SJSA1 (cell line): ENCODE measurements at regions not wholly inside any gene's neighbourhood (a gene's known extent, or its start where the extent isn't known, plus 50 kb on each side); places are given as distances from the start of the nearest gene placed in this dataset.

ENCODE experiments used
- DNase-seq, 2 experiments: peaks; one replicate each; pipeline ENCODE4 v3.0.0-alpha.2; 2015 to 2020; ENCODE audit warnings: low spot score in 2 of 2, low read depth in 1 of 2
- H3K27ac ChIP-seq: fragments of 250-450 bp; sonication (Bioruptor Pico); 2 replicates; pipeline ENCODE4 v1.5.1; 2020; ENCODE audit warnings: mild to moderate bottlenecking, moderate library complexity
- H3K27me3 ChIP-seq: fragments of 250-450 bp; sonication (Bioruptor Pico); replicated peaks from 2 replicates; pipeline ENCODE4 v1.5.1; 2020; ENCODE audit warnings: mild to moderate bottlenecking, moderate library complexity
- H3K36me3 ChIP-seq: fragments of 250-450 bp; sonication (Bioruptor Pico); 2 replicates; pipeline ENCODE4 v1.5.1; 2020; ENCODE audit warnings: mild to moderate bottlenecking
- H3K4me1 ChIP-seq: fragments of 250-450 bp; sonication (Bioruptor Pico); replicated peaks from 2 replicates; pipeline ENCODE4 v1.6.1; 2021; ENCODE audit warnings: mild to moderate bottlenecking
- H3K4me3 ChIP-seq: fragments of 250-450 bp; sonication (Bioruptor Pico); 2 replicates; pipeline ENCODE4 v1.5.1; 2020; ENCODE audit warnings: mild to moderate bottlenecking
- H3K9me3 ChIP-seq: fragments of 250-450 bp; sonication (Bioruptor Pico); replicated peaks from 2 replicates; pipeline ENCODE4 v1.5.1; 2020; ENCODE audit warnings: mild to moderate bottlenecking

DNA sequence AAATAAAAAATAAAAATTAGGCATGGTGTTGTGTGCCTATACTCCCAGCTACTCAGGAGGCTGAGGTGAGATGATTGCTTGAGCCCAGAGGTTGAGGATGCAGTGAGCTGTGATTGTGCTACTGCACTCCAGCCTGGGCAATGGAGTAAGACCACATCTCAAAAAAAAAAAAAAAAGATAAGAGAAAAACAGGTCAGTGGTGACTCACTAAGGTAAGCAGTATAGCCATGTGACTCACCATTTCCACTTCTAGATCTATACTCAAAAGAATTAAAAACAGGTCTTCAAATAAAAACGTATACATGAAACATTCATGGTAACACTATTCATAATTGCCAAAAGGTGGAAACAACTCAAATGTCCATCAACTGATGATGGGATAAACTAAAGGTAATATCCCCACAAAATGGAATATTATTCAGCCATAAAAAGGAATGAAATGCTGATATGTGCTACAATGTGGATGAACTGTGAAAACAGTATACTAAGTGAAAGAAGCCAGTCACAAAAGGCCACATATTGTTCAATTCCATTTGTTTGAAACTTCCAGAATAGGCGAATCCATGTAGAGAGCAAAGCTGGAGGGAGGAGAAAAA, 75.1 kb downstream of the ZNF281 start:
- Histone ChIP-seq H3K27me3 (no peaks in the 10 kb centered on the region), H3K9me3 (no peaks in the 10 kb centered on the region), H3K4me3 (no peak overlapping the region), H3K4me1 (peaks cover 35% of the 10 kb centered on the region), H3K27ac (no peak overlapping the region), H3K36me3 (no peaks in the 10 kb centered on the region)
- DNase-seq = no peak

GRCh38 chr1:200333329-200333728, 76.5 kb downstream of the ZNF281 start:
- H3K4me3 ChIP-seq = no peak overlapping the region
- H3K9me3 ChIP-seq = no peaks in the 10 kb centered on the region
- no peaks in the 10 kb centered on the region for H3K27me3 ChIP-seq
- H3K27ac ChIP-seq = no peak overlapping the region
- no peak for DNase-seq
- peaks cover 41% of the 10 kb centered on the region for H3K4me1 ChIP-seq
- no peaks in the 10 kb centered on the region for H3K36me3 ChIP-seq

DNA sequence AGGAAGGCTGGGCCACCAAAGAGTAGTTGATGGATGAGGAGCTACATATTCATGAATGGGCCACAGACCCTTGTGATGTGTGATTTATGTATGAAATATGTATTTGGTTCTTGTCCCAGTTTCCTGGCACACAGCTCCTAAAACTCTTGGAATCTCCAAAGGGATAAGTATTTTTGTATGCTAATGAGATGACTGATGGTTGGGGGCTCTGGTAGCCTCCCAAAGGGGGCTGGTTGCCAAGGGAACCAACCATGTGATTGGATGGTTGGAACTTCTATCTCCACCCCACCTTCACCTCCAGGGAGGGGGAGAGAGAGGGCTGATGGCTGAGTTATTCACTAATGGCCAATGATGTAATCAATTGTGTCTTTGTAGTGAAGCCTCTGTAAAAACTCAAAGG, 77.1 kb downstream of the ZNF281 start:
- Histone ChIP-seq H3K9me3 (no peaks in the 10 kb centered on the region), H3K4me1 (peaks cover 42% of the 10 kb centered on the region), H3K36me3 (no peaks in the 10 kb centered on the region), H3K27me3 (no peaks in the 10 kb centered on the region), H3K4me3 (no peak overlapping the region), H3K27ac (no peak overlapping the region)
- DNase-seq = no peak

DNA sequence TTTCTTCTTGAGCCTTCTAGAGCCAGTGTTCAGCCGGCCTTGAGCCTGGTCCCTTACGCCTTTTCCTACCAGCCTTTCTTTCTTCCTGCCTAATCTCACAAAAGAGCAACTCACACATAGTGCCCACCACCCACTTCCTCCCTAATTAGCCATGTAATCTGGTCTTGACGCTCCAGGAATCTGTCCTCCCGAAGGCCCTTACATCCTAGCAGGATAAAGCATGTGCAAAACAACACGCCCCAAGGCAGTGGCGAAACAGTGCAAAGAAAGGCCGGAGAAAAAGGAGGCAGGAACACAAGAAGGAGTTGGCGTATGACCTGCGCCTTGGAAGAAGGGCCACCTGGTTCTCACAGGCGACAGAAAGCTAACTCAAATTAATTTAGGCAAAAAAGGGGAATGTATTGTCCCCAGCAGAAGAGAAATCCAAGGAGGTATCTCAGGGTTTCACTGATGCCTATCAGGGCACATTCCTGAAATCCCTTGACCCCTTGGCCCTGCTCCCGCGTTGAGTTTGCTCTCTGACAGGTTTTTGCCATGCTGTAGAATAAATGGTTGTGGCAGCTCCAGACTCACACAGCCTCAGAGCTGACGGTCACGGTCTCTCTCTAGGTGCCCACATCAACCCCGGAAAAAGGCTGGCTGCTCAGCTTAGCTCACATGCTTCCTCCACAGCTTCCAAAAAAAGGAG, 79.0 kb downstream of the ZNF281 start:
- H3K36me3 ChIP-seq = no peaks in the 10 kb centered on the region
- no peak for DNase-seq
- H3K27ac ChIP-seq = no peak overlapping the region
- H3K4me1 ChIP-seq = peaks cover 27% of the 10 kb centered on the region
- H3K9me3 ChIP-seq = no peaks in the 10 kb centered on the region
- no peak overlapping the region for H3K4me3 ChIP-seq
- no peaks in the 10 kb centered on the region for H3K27me3 ChIP-seq

- no peak for DNase-seq
- Histone ChIP-seq H3K27ac (no peak overlapping the region), H3K4me1 (peaks cover 25% of the 10 kb centered on the region), H3K9me3 (no peaks in the 10 kb centered on the region), H3K36me3 (no peaks in the 10 kb centered on the region), H3K27me3 (no peaks in the 10 kb centered on the region), H3K4me3 (no peak overlapping the region)
Measured at GRCh38 chr1:200329208-200329882, 80.5 kb downstream of the ZNF281 start.

GRCh38 chr1:200328379-200328778, 81.5 kb downstream of the ZNF281 start:
- no peak overlapping the region for H3K27ac ChIP-seq
- H3K9me3 ChIP-seq = no peaks in the 10 kb centered on the region
- H3K4me3 ChIP-seq = no peak overlapping the region
- no peaks in the 10 kb centered on the region for H3K27me3 ChIP-seq
- peaks cover 25% of the 10 kb centered on the region for H3K4me1 ChIP-seq
- DNase-seq = peak in 1 of 2 experiments; percentile 43
- no peaks in the 10 kb centered on the region for H3K36me3 ChIP-seq

DNA sequence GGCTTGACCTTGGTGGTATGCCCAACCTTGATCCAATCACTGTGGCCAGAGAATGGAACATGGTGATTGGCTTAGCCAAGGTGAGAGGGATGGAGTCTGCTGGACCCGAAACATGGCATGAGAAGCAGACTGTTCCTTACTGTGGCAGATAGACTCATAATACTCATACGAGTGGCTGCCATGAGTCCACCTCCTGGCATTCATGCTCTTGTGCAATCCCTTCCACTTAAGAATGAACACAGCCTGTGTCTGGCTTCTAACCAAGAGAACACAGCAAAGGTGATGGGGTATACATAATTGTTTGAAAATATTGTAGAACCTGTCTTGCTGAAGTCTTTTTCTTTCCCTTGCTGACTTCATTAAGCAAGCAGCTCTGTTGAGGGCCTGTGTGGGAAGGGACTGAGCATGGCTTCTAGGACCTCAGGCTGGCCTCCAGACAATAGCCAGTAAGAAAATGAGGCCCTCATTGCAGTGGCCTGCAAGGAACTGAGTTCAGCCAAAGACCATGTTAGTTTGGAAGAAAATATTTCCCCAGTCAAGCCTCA, 85.9 kb downstream of the ZNF281 start:
- Histone ChIP-seq H3K27me3 (no peaks in the 10 kb centered on the region), H3K4me3 (no peak overlapping the region), H3K27ac (no peak overlapping the region), H3K9me3 (no peaks in the 10 kb centered on the region), H3K36me3 (no peaks in the 10 kb centered on the region), H3K4me1 (peaks cover 12% of the 10 kb centered on the region)
- DNase-seq = no peak

GRCh38 chr1:200319148-200319547, 90.7 kb downstream of the ZNF281 start:
- H3K36me3 ChIP-seq = no peaks in the 10 kb centered on the region
- H3K27ac ChIP-seq = no peak overlapping the region
- no peaks in the 10 kb centered on the region; the same call in 1 of the 2 replicates for H3K4me1 ChIP-seq
- H3K9me3 ChIP-seq = no peaks in the 10 kb centered on the region
- H3K27me3 ChIP-seq = no peaks in the 10 kb centered on the region
- H3K4me3 ChIP-seq = no peak overlapping the region
- no peak for DNase-seq

- no peak overlapping the region for H3K4me3 ChIP-seq
- peak in 1 of 2 experiments; percentile 31 for DNase-seq
- H3K4me1 ChIP-seq = no peaks in the 10 kb centered on the region; the same call in 1 of the 2 replicates
- 0 out of 2 replicates have a peak overlapping the region, but pooled peaks have one; percentile 2 for H3K27ac ChIP-seq
- no peaks in the 10 kb centered on the region for H3K36me3 ChIP-seq
- no peaks in the 10 kb centered on the region for H3K27me3 ChIP-seq
- H3K9me3 ChIP-seq = no peaks in the 10 kb centered on the region
Measured at GRCh38 chr1:200317236-200317635, 92.6 kb downstream of the ZNF281 start.

DNA sequence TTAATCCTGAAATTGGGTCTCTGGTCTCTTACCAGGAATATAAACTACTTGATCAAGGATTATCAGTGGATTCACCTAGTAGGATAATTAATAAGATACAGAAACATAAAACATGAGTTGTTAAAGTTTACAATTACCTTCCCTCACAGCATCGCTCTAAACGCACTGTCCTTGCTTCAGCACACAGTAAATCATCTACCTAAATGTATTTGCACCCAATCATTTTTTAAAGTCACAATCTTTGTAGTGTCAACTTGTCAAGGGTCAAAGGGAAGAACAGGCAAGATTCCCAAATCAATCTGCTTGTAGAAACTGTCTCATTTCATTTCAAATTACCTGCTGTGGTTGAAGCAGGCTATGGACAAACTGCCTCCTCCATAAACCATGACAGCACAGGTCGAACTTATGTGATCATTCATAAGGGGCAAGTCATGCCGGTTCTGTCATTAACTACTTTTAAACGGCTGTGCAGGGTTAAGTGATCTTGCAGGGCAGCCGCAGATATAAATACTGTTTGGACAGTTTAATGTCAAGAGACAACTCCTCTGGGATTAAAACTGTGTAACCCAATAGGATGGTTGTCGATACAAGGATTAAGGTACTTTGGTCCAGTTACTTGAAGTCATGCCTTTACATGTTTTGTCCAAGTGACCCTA, 93.6 kb downstream of the ZNF281 start:
- Histone ChIP-seq H3K27ac (no peak overlapping the region), H3K4me3 (no peak overlapping the region), H3K27me3 (no peaks in the 10 kb centered on the region), H3K4me1 (no peaks in the 10 kb centered on the region; the same call in 1 of the 2 replicates), H3K9me3 (no peaks in the 10 kb centered on the region), H3K36me3 (no peaks in the 10 kb centered on the region)
- no peak for DNase-seq

DNA sequence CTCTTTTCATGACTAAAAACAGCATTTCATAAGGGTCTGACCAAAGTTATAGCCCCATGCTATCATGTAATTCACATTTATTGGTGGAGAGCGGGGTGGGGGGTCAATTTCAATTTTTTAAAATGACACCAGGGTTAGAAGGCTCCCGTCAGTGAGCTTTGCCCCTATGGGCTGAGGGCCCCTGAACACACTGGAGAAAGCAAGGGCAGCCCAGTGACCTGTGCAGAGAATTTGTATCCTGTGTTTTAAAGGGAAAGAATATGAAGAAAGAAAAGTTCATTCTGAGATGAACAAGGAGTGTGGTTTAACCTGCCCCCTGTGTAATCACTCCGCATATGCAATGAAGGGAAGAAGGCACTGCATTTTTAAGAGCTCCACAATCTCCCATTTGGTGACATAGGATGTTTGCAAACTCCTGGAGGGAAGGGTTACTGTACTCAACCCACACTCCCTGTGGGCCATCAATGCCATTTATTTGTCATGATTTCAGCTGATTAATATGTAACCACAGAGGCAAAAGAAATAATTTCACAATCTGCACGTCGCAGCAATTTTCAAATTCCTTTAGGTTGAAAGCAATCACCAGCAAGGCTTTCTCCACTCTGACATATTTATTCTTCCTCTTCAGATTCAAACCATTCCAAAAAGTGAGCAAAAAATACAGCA, 95.6 kb downstream of the ZNF281 start:
- Histone ChIP-seq H3K36me3 (no peaks in the 10 kb centered on the region), H3K9me3 (no peaks in the 10 kb centered on the region), H3K27ac (no peak overlapping the region), H3K4me3 (no peak overlapping the region), H3K27me3 (no peaks in the 10 kb centered on the region), H3K4me1 (no peaks in the 10 kb centered on the region; the same call in 1 of the 2 replicates)
- no peak for DNase-seq

- Histone ChIP-seq H3K4me1 (no peaks in the 10 kb centered on the region; the same call in 1 of the 2 replicates), H3K27me3 (no peaks in the 10 kb centered on the region), H3K36me3 (no peaks in the 10 kb centered on the region), H3K4me3 (no peak overlapping the region), H3K9me3 (no peaks in the 10 kb centered on the region), H3K27ac (no peak overlapping the region)
- DNase-seq = no peak
Measured at GRCh38 chr1:200311256-200311655, 98.6 kb downstream of the ZNF281 start.

DNA sequence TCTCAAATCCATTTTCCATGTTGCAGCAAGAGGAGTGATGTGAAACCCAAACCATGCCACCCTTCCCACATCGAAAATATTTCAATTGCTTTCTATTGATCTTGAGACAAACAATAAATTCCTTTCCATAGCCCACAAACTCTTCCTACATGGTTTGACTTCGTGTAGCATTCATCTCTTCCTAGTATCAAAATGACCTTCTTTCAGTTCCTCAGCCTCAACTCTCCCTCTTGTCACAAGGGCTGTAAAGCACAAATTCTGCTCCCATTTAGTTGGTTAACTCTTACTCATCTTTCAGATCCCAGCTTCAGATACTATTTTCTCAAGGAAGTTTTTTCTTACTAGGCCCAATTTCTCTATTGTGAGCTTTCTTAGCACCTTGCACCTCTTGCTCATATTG, 99.0 kb downstream of the ZNF281 start:
- Histone ChIP-seq H3K27me3 (no peaks in the 10 kb centered on the region), H3K4me3 (no peak overlapping the region), H3K4me1 (no peaks in the 10 kb centered on the region; the same call in 1 of the 2 replicates), H3K27ac (no peak overlapping the region), H3K36me3 (no peaks in the 10 kb centered on the region), H3K9me3 (no peaks in the 10 kb centered on the region)
- no peak for DNase-seq
